SK-N-SH treated with all-trans-retinoic acid at 6 μM for 48 hours (cell line): ENCODE measurements at regions not wholly inside any gene's neighbourhood (a gene's known extent, or its start where the extent isn't known, plus 50 kb on each side); places are given as distances from the start of the nearest gene placed in this dataset.
"Not testable (repeated sequence)": the region's sequence is repeated elsewhere in the genome, so short reads cannot be mapped to it uniquely, and the experiment has no call there.

ENCODE experiments used
- PATZ1 ChIP-seq: fragments of 250-450 bp; sonication (Bioruptor Pico); IDR thresholded peaks from 2 replicates; pipeline ENCODE4 v1.8.0; 2020; ENCODE audit warnings: mild to moderate bottlenecking, moderate library complexity, borderline replicate concordance
- PPARA ChIP-seq: fragments of 250-450 bp; sonication (Bioruptor Pico); IDR thresholded peaks from 2 replicates; pipeline ENCODE4 v1.5.0; 2020; ENCODE audit warnings: mild to moderate bottlenecking, borderline replicate concordance
- TCF4 ChIP-seq: fragments of 250-450 bp; sonication (Bioruptor Pico); IDR thresholded peaks from 2 replicates; pipeline ENCODE4 v1.8.0; 2021; ENCODE audit warnings: mild to moderate bottlenecking, moderate library complexity, borderline replicate concordance
- ZNF70 ChIP-seq: fragments of 450-650 bp; formaldehyde crosslinking; IDR thresholded peaks from 2 replicates; pipeline ENCODE4 v1.5.0; 2020; ENCODE audit warnings: mild to moderate bottlenecking, moderate library complexity

- TF ChIP-seq TCF4, PATZ1, PPARA, ZNF70 (CRISPR knock-in tag): not testable (repeated sequence)
These were observed 328.1 kb upstream of the KLHL29 start for GRCh38 chr2:23056846-23057245.
